SIG-M5 (cell line): ENCODE measurements at regions not wholly inside any gene's neighbourhood (a gene's known extent, or its start where the extent isn't known, plus 50 kb on each side); places are given as distances from the start of the nearest gene placed in this dataset.

ENCODE experiments used
- DNase-seq: peaks from one replicate; lab custom pipeline; 2025; lab: John Stamatoyannopoulos, UW

DNA sequence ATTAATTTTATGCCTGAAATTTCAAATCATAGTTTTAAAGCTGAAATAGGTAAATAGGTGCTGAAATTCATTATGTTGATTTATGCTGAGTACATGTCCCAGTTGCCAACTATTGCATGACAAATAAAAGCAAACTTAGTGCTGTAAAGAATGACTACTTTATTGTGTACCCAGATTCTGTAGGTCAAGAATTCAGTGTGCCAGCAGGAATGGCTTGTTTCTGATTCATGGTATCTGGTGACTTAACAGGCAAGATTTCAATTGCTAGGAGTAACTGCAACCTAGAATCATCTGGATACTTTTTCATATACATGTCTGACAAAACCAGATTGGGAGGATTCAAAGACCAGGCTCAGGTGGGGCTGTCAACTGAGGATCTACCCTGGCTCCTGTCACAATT is 678.4 kb upstream of the ADAMTS5 start:
- no peak for DNase-seq

DNA sequence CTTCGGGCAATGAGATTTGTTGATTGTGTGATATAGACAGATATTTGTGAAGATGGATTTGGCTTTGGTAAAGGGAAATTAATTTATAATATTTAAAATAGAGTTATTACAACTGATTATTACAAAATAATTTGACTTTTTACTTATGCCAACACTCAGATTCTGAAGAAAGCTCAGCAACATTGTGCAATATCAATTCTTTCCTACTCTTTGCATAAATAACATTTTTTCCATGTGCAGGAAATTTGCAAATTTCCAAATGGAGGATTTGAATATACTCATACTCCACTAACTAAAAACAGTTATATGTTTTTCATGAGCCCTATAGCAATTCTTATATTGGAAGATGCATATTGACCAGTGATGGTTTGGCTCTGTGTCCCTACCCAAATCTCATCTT is 676.4 kb upstream of the ADAMTS5 start:
- no peak for DNase-seq

DNA sequence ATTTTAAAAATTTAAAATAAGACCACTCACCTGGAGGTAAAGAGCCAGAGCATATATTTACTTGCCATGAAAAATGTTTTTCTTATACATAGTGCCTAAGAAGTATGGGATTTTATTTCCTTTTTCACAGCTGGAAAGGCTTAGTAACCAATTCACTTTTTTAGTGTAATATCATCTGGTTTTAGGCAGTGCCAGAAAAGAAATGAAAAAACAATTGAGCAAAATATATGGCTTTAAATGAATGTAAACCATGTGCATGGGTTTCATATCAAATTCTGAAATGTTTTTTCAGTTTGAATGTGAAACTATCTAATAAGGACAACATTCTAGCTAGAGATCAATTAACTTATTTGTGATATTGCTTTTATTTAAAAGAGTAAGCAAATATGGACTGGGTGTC is 672.4 kb upstream of the ADAMTS5 start:
- DNase-seq: no peak

DNA sequence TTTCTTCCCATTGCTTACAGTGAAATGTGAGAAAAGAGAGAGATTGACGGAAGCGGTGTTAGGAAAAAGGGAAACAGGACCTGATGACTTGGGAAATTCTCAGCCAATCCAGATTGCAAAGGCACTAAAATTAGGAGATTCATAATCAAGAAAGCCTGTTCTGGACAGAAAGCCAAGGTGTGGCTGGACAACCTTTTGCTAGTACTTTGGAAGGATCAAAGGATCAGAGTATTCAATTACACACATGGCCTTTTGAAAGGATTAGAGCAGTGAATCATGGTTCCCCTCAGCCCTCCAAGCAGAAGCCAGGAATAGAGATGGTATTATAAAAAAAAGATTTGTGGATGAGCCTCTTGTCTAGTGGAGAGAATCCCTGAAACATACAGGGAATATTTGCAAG is 669.8 kb upstream of the ADAMTS5 start:
- DNase-seq: no peak

DNA sequence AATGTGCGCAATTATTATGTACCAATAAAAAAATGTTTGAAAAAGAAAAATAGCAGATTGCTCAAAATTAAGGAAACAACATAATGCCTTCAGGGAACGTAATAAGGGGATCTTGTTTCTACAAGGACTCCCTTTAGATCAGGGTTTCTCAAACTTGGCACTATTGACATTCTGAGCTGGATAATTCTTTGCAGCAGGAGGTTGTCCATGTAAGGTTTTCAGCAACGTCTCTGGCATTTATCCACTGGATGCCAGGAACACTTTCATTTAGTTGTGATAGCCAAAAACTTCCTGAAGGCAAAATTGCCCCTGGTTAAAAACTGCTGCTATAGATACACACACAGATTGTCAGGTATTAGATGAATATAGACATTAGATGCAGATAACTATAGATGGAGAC is 666.7 kb upstream of the ADAMTS5 start:
- no peak for DNase-seq

DNA sequence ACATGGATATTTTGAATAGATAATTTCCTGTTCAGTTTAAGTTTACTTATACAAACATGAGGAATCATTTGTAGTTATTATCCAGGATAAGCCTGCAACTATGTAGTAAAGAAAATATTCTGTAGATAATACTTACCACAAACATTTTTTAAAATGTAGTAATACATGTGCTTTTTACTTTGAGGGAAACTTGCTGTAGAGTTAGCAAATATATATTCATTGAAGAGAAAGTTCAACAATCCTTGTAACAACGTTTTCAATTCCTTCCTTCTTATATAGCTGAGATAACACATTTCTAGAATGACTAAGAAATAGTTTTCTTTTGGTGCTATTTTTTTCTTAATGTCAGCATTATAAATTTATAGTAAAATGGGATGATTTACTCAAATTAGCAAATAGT is 664.6 kb upstream of the ADAMTS5 start:
- DNase-seq: no peak

DNA sequence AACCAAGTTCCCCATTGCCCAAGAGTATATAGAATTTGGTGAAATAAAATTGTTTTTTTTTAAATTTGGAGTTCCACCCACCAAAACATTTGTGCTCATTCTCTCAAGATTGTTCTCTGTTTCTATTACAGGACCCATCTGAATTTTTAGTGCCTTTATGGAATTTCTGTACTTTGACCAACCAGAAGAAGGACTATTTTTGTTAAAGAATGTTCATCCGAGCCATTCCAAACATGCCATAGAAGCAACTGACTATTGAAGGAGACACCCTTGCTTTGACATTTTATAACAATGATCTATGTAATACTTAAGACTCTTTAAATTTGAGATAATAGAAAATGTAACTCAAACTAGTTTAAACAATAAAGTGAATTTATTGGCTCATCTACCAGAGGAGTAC is 655.7 kb upstream of the ADAMTS5 start:
- no peak for DNase-seq

DNA sequence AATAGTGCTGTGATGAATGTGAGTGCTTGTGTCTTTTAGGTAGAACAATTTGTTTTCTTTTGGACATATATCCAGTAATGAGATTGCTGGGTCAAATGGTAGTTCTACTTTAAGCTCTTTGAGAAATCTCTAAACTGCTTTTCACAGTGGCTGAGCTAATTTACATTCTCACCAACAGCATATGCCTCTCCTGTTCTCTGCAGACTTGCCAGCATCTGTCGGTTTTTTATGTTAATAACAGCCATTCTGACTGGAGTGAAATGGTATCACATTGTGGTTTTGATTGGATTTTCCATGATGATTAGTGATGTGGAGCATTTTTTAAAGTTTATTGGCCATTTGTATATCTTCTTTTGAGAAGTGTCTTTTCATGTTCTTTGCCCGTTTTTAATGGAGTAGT is 647.3 kb upstream of the ADAMTS5 start:
- DNase-seq: no peak

DNA sequence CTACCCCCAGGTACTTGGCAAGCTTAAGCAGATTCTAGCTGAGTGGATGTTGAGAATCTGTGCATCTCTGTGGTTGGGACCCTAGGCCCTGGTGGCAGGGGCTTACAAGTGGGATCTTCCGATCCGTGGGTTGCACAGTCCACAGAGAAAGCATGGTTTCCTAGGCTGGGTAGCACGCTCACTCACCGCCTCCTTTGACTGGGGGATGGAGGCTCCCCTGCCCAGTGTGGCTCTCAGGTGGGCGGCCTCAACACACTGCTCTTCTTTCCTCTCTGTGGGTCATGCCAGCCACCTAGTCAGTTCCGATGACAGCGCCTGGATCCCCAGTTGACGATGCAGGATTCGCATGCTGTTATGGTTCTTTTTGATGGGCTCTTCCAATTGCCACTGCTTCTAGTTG is 639.5 kb upstream of the ADAMTS5 start:
- no peak for DNase-seq

DNA sequence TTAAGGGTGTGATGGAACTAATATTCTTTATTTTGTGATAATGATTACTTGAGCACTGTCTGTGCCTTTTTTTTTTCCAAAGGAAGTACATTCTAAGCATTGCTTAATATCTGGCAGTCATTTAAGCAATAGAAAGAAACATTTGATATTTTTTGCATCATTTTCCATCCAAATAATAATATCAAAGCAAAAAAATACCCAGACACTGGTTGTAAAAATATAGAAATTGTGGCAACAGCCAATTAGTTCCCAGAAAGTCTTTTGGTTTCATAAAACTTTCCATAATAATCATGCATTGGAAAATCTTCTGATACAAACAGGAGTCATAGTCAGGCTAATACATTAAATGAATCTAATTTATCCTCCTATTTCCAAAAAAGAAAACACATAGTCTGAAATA is 629.3 kb upstream of the ADAMTS5 start:
- DNase-seq: no peak

DNA sequence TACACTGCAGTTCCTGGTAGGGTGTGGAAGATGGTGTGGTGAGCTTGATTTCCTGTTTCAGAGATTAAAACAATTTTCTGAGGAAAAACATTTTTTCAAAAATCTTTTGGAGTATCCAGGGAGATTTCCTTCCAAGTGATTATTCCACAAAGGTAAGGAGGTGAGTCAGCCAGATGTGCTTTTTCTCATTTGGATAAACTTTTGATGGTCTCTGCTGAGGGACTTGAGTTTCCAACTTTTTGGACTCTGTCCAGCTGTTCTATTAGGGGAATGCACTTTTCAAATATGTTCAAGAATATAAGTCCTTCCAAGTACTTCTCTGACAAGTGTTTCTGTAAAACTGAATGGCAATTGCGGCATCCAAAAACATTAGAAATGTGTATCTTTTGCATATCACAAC is 628.8 kb upstream of the ADAMTS5 start:
- DNase-seq: no peak

DNA sequence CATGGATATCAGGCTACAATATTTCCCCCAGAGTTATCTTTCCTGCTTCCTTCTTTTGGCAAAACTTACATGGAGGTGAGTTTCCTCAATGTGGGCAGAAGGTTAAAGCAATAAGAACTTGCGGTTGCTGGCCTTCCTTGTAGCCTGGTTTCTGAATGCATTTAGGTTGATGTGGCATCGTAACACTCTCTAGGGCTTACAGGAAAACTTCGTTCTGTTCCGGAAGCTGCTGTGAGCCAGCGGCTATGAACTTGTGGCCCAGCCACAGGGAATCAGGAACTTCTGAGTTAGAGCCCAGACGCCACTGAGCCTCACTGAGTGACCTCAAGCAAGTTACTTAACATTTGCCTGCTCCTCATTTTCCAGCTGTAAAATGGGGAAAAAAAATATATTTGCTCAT is 623.4 kb upstream of the ADAMTS5 start:
- no peak for DNase-seq

DNA sequence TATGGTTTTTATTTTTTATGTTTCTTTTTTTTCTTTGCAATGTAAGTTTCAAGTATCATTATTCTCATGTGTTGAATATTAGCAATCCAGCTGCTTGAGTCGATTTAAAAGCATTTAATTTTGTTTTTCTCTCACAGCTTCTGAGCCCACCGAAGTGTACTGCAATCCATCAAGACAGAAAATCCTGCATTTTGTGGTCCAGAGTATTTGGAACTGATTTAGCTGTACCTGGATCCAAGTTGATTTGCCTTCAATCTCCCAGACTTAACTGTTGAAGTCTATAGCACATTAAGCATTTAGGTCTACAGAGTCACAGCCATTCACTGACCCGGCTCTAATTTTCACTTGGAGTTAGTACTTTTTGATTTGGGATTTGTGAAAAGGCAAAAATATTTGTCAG is 622.9 kb upstream of the ADAMTS5 start:
- no peak for DNase-seq

DNA sequence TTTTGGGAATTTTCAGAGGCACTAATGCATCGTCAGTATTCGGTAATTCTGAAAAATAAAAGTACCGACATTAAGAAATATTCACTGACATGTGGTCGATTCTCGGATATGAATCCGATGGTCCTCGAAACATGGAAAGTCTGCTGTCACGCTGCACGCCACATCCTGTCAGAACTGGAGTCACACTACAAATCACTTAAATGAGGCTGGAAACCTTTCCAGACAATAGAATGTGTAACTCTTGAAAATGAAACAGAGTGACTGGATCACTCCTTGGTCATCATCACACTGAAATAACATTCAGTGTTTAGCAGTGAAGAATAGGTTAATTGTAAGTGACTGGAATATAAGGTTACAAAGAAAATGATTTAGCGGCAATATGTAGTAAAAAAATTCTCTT is 620.1 kb upstream of the ADAMTS5 start:
- no peak for DNase-seq

DNA sequence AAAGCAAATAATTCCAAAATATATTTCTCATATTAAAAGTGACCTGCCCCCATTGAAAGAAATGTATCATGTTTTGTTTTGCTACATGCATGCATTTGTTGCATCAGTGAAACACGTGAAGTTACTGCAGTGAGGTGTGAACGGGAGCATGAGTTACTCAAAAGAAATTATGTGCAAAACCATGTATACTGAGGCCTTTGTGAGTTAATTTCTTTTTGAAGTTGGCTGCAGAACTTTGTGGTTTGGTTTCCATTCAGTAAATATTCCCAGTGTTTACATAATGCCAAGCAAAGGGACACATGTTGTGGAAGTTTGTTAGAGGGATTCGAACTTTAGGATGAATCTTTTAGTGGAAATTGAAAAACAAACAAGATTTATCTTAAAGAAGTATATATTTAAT is 619.4 kb upstream of the ADAMTS5 start:
- no peak for DNase-seq

DNA sequence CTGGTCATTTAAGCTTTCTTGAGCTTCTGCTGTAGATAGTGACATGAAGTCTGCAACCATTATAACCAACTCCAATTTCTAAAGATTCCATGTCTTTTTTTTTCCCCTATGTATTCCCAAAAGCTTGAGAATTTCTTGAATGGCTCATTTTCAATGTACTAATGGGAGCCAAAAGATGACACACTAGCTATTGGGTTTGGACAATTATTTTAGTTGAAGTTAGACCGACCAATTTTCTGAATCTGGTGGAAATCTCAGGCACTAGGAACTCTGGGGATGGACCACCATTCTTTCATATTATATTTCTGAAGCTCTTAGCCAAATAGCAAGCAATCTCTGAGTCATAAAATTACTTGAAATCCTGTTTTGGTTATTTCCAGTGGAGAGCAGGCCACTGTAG is 617.4 kb upstream of the ADAMTS5 start:
- DNase-seq: no peak

DNA sequence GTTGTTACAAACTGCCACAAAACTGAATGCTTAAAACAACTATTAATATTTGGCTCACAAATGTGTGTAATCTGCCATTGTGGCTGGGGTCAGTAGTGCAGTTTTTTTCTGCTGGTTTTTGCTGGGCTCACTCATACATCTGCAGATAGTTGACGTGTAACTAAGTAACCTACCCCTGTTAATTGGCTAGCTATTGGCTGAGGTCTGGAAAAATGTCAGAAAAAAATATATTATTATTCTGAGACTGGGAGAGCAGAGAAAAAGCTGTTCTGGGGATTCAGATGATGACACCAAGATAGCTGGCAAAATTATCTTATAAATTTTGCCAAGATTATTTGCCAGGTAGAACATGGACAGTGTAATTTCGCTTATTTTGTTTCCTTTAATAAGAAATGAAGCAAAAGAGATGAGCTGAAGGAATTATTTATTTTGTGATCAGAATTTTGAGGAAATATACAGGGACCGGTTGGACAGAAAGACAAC is 616.1 kb upstream of the ADAMTS5 start:
- DNase-seq: no peak

DNA sequence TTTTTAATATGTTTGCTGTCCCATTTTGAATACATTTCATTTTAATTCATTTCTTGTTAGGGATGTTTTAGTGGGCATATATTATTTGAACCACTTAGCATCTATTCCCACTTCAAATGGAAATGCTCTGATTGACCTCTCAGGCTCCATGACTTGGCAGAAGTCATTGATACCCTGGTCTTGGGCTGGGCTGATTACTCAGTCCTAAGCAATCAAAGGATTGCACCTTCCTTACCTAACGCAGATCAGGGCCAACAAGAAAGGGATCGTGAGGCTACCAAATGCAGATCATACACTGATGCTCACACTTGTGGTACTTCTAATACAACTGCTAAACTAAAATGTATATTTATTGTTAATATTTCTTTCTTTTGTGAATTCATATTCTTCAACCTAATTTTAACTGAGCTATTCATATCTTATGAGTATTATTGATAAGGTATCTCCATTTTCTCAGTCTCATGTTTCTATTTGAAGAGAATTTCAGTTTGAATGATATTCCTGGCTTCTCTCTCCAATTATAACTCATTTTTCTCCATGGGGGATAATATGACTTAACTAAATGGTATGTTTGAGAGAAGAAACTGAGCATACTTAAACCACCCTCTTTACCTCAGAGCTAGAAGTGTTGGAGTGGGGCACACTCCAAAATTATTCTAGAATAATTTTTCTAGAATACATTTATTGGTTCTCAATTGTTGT is 615.5 kb upstream of the ADAMTS5 start:
- DNase-seq: no peak

DNA sequence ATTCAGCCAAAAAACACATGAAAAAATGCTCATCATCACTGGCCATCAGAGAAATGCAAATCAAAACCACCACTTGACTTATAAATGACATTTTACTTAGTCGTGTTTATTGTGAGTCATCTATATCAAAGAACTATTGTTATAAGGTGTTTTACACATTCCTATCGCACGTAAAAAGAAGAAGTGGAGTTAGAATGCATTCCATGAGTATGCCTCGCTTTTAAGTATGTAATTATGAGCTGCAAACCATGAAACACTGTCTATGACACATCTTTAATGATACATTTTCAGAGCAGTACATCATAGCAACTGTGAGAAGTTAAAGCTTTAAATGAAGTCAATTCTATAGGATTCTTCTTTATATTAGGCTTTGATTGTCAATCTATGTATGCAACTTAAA is 614.3 kb upstream of the ADAMTS5 start:
- no peak for DNase-seq

DNA sequence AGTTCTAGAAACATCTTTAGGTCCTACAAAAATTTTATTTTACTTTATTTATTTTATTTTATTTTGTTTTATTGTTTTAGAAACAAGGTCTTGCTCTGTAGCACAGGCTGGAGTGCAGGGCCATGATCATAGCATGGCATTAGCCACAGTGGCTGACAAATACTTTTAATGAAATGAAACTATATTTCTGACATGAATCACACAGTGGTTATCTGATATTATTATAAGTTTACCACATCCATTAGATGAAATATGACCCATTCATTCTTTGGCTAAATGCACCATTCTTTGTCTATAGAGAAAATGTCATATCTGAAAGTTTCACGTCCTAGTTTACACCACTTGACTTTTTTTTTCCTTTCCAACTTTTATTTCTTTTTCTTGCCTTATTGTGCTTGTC is 613.4 kb upstream of the ADAMTS5 start:
- DNase-seq: no peak

DNA sequence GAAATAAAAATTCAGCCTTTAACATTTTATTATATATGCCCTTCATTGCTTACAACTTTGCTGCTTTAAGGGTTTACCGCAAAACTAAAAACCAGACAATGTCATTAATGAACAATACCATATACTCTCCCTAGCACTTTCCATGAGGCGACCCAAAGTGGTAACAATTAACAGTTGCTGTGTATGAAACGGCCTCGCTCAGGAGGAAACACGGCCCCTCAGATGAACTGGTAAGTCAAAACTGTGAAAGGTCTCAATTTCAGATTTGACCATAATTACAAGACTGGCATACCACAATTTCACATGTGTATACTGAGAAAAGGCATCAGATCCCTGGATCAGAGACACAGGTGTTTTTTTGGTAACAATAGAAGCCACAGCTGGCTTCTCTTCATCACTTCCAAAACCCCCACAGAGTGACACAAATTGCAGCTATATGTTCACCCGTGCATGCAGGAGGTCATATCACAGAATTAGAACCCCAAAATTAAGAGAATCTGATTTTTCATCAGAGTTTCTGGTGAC is 611.9 kb upstream of the ADAMTS5 start:
- no peak for DNase-seq

DNA sequence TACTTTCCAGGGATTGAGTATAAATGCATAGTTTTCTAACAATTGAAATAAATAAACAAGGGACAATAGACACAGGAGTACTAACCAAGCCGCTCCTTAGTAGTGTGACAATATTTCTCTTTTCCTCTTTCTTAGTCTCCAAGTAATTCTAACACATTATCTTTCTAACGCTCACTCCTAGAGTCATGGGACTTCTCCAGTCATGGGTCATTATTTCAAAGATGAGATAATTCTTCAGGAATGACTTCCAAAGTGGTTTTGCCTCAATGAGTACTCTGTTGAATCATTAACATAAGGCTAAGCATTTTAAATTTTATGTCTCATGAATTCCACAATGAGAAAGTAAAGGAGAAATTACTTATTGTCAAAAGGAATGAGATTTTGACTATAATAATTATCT is 605.8 kb upstream of the ADAMTS5 start:
- DNase-seq: no peak

DNA sequence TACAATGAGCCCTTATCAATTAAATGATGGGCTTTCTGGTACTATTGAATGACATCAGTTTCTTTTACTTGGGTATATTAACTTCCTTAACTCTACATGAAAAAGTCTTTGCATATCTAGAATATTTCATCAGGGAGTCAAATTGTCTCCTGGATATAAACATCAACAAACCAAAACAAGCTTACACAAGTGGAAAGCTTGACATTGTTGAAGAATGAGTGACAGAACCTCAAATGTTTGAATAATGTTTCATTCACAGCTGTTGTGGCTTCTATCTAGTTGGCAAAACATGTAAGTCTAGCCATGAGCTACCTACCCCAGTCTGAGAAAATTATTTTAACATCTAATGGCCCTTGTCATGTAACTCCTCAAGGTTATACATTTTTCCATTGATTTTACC is 604.8 kb upstream of the ADAMTS5 start:
- DNase-seq: no peak

DNA sequence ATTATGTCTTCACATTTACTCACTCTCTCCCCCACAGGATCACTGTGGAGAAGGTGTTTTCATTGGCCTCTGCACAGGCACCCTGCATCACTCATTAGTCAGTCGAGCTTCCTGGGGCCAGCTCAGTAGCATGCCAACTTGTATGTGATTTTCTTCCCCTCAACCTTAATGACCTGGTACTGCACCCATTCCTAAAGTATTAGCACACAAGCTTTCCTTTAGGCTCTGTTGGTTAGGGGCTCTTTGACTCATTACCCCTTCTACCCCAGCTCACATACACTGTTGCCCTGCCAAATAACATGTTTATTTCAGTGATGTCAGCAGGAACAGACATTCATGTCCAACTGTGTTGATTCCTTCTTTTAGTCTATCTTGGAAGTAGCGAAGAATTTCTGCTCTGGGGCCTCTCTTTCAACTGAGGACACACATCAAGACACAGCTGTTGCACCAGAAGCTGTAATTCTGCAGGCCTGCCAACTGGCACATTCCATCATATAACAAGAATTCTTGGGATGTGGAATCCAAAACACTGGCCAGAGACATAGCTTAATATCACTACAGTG is 603.5 kb upstream of the ADAMTS5 start:
- DNase-seq: no peak
